Vagina (tissue), 2 donors: ENCODE measurements at regions not wholly inside any gene's neighbourhood (a gene's known extent, or its start where the extent isn't known, plus 50 kb on each side); places are given as distances from the start of the nearest gene placed in this dataset.
"Not testable (repeated sequence)": the region's sequence is repeated elsewhere in the genome, so short reads cannot be mapped to it uniquely, and the experiment has no call there.

Source experiments
- POLR2A ChIP-seq, 2 donors: fragments of 450-650 bp; IDR thresholded peaks; one replicate each; pipeline ENCODE4 v1.6.1; 2017; ENCODE audit warnings: antibody characterized with exemption in 2 of 2, mild to moderate bottlenecking in 2 of 2, moderate library complexity in 2 of 2
- POLR2AphosphoS5 ChIP-seq, 2 donors: sonication (generic); formaldehyde crosslinking; IDR thresholded peaks; one replicate each; pipeline ENCODE4 v1.9.0; 2017; ENCODE audit warnings: antibody characterized with exemption in 2 of 2, mild to moderate bottlenecking in 2 of 2, low read depth in 1 of 2; ENCODE audit not compliant: insufficient read depth in 1 of 2

- TF ChIP-seq POLR2A (IDR thresholded peaks at IDR 0.05); POLR2AphosphoS5 (IDR thresholded peaks at IDR 0.05; ENCODE audit: insufficient read depth in 1 of 2, low read depth in 1 of 2): not testable (repeated sequence)
Measured at GRCh38 chr9:7626571-7627029, 173.0 kb downstream of the DMAC1 start.
